GM18508 (cell line): ENCODE measurements at regions not wholly inside any gene's neighbourhood (a gene's known extent, or its start where the extent isn't known, plus 50 kb on each side); places are given as distances from the start of the nearest gene placed in this dataset.
A peak's percentile ranks its signal among the peaks of the same experiment; 100 is the strongest.

Experiments used
- ATAC-seq: cut with Tn5 transposase; IDR thresholded peaks from one replicate; pipeline ENCODE4 v1.9.1; 2021; ENCODE audit warnings: moderate number of reproducible peaks; ENCODE audit not compliant: insufficient read depth, unreplicated experiment

- no peak for ATAC-seq
Observed at GRCh38 chr10:89879121-89879520, 177.7 kb downstream of the KIF20B start.

GRCh38 chr10:89887406-89887805 is 186.0 kb downstream of the KIF20B start:
- ATAC-seq, result peak; percentile 35

GRCh38 chr10:89887830-89888229 is 186.4 kb downstream of the KIF20B start:
- peak; percentile 36 for ATAC-seq

- peak; percentile 89 for ATAC-seq
Observed at GRCh38 chr10:89888321-89889070, 187.1 kb downstream of the KIF20B start.

GRCh38 chr10:89889606-89890005 is 188.2 kb downstream of the KIF20B start:
- no peak for ATAC-seq

GRCh38 chr10:89891006-89891535 is 189.7 kb downstream of the KIF20B start:
- ATAC-seq, result no peak

GRCh38 chr10:89894051-89894450 is 192.7 kb downstream of the KIF20B start:
- no peak for ATAC-seq

- ATAC-seq, result peak; percentile 80
Observed at GRCh38 chr10:89900554-89900953, 199.2 kb downstream of the KIF20B start.

- no peak for ATAC-seq
Observed at GRCh38 chr10:89901895-89902294, 200.5 kb downstream of the KIF20B start.

- no peak for ATAC-seq
Observed at GRCh38 chr10:89904755-89905154, 203.4 kb downstream of the KIF20B start.

- ATAC-seq, result no peak
Observed at GRCh38 chr10:89909752-89910151, 208.4 kb downstream of the KIF20B start.

- no peak for ATAC-seq
Observed at GRCh38 chr10:89915021-89915420, 213.6 kb downstream of the KIF20B start.

- no peak for ATAC-seq
Observed at GRCh38 chr10:89915968-89916367, 214.6 kb downstream of the KIF20B start.

- no peak for ATAC-seq
Observed at GRCh38 chr10:89916468-89917215, 215.3 kb downstream of the KIF20B start.

- no peak for ATAC-seq
Observed at GRCh38 chr10:89921403-89921802, 220.0 kb downstream of the KIF20B start.

- ATAC-seq, result no peak
Observed at GRCh38 chr10:89923661-89924060, 222.3 kb downstream of the KIF20B start.

GRCh38 chr10:89924261-89924660 is 222.9 kb downstream of the KIF20B start:
- no peak for ATAC-seq

- ATAC-seq, result no peak
Observed at GRCh38 chr10:89926736-89927135, 225.3 kb downstream of the KIF20B start.

- ATAC-seq, result peak; percentile 92
Observed at GRCh38 chr10:89929282-89930026, 228.1 kb downstream of the KIF20B start.

- no peak for ATAC-seq
Observed at GRCh38 chr10:89937494-89937893, 236.1 kb downstream of the KIF20B start.

GRCh38 chr10:89940076-89940475 is 238.7 kb downstream of the KIF20B start:
- ATAC-seq, result no peak
